8988T (cell line): ENCODE measurements at regions not wholly inside any gene's neighbourhood (a gene's known extent, or its start where the extent isn't known, plus 50 kb on each side); places are given as distances from the start of the nearest gene placed in this dataset.

Source experiments
- DNase-seq: peaks from one replicate; pipeline ENCODE4 v3.0.0; 2011

GRCh38 chr6:8275667-8276066 is 159.7 kb downstream of the SLC35B3 start:
- no peak for DNase-seq

GRCh38 chr6:8274226-8274625 is 161.1 kb downstream of the SLC35B3 start:
- DNase-seq, result no peak

GRCh38 chr6:8269872-8270454 is 165.4 kb downstream of the SLC35B3 start:
- DNase-seq, result no peak

- DNase-seq, result no peak
These were observed 166.3 kb downstream of the SLC35B3 start for GRCh38 chr6:8269094-8269493.

- no peak for DNase-seq
These were observed 166.3 kb upstream of the EEF1E1 start for GRCh38 chr6:8268606-8269005.

- no peak for DNase-seq
These were observed 165.8 kb upstream of the EEF1E1 start for GRCh38 chr6:8268156-8268555.

- DNase-seq, result no peak
These were observed 158.3 kb upstream of the EEF1E1 start for GRCh38 chr6:8260610-8261009.

GRCh38 chr6:8246403-8246802 is 144.1 kb upstream of the EEF1E1 start:
- DNase-seq, result no peak

GRCh38 chr6:8245726-8246125 is 143.4 kb upstream of the EEF1E1 start:
- no peak for DNase-seq

GRCh38 chr6:8243475-8243874 is 141.1 kb upstream of the EEF1E1 start:
- DNase-seq, result no peak

- no peak for DNase-seq
These were observed 140.5 kb upstream of the EEF1E1 start for GRCh38 chr6:8242885-8243284.

- no peak for DNase-seq
These were observed 138.0 kb upstream of the EEF1E1 start for GRCh38 chr6:8240301-8240700.

- no peak for DNase-seq
These were observed 136.7 kb upstream of the EEF1E1 start for GRCh38 chr6:8238773-8239683.

- no peak for DNase-seq
These were observed 135.3 kb upstream of the EEF1E1 start for GRCh38 chr6:8237668-8238067.

GRCh38 chr6:8236956-8237355 is 134.6 kb upstream of the EEF1E1 start:
- DNase-seq, result no peak

- DNase-seq, result no peak
These were observed 132.0 kb upstream of the EEF1E1 start for GRCh38 chr6:8234321-8234720.

GRCh38 chr6:8231956-8232355 is 129.6 kb upstream of the EEF1E1 start:
- no peak for DNase-seq

- no peak for DNase-seq
These were observed 127.8 kb upstream of the EEF1E1 start for GRCh38 chr6:8229915-8230756.

GRCh38 chr6:8225113-8225512 is 122.8 kb upstream of the EEF1E1 start:
- DNase-seq, result no peak

GRCh38 chr6:8223678-8224077 is 121.3 kb upstream of the EEF1E1 start:
- no peak for DNase-seq

- no peak for DNase-seq
These were observed 117.1 kb upstream of the EEF1E1 start for GRCh38 chr6:8219352-8219943.

GRCh38 chr6:8218861-8219260 is 116.5 kb upstream of the EEF1E1 start:
- DNase-seq, result no peak

GRCh38 chr6:8215631-8216030 is 113.3 kb upstream of the EEF1E1 start:
- no peak for DNase-seq
